Ovary (tissue), 7 donors: ENCODE measurements at regions not wholly inside any gene's neighbourhood (a gene's known extent, or its start where the extent isn't known, plus 50 kb on each side); places are given as distances from the start of the nearest gene placed in this dataset.

Experiments
- DNase-seq, 5 donors: peaks; one replicate each; pipeline ENCODE4 v3.0.0-alpha.2; 2019 to 2020
- H3K27ac ChIP-seq, 2 donors: fragments of 200-600 bp; one replicate each; pipeline versions ENCODE4 v1.5.1 to v1.8.0; 2019 to 2022
- H3K27me3 ChIP-seq: fragments of 200-600 bp; one replicate; pipeline ENCODE4 v1.8.0; 2022
- H3K36me3 ChIP-seq: fragments of 200-600 bp; sonication (generic); one replicate; pipeline ENCODE4 v1.5.1; 2019
- H3K4me1 ChIP-seq: one replicate; pipeline ENCODE4 v1.8.1; 2013; ENCODE audit warnings: mild to moderate bottlenecking, moderate library complexity; ENCODE audit not compliant: insufficient read depth
- H3K4me3 ChIP-seq: fragments of 200-600 bp; sonication (generic); one replicate; pipeline ENCODE4 v1.5.1; 2017
- H3K9me3 ChIP-seq, 2 donors: fragments of 200-600 bp in 1 of 2; sonication (generic) in 1 of 2; one replicate each; pipeline versions ENCODE4 v1.5.1 to v1.8.1; 2013 to 2019; ENCODE audit warnings: mild to moderate bottlenecking in 1 of 2, moderate library complexity in 1 of 2
- EP300 ChIP-seq: sonication (generic); formaldehyde crosslinking; IDR thresholded peaks from one replicate; pipeline ENCODE4 v1.6.1; 2017; ENCODE audit warnings: antibody characterized with exemption
- POLR2A ChIP-seq: fragments of 450-650 bp; IDR thresholded peaks from one replicate; pipeline ENCODE4 v1.6.1; 2017; ENCODE audit warnings: antibody characterized with exemption, mild to moderate bottlenecking, moderate library complexity
- WGBS, 3 donors: extraction: QIAGEN DNeasy Blood & Tissue Kit in 1 of 3; methylation state at CpG; one replicate each; pipeline versions ENCODE4 v1.1.5 to v1.1.7; 2013 to 2017; 5-methylcytosine and 5-hydroxymethylcytosine counted together
- intact Hi-C, 4 donors: fragments of 100-400 bp; cut with DNase I; formaldehyde crosslinking; loops; one replicate each; pipeline versions ENCODE4 v1.11.0 to v1.15.1; 2022 to 2023
- TF ChIP-seq, protein P1 (sequence below), 3 donors: fragments of 450-650 bp in 2 of 3; fragments of 200-600 bp in 1 of 3; IDR thresholded peaks; one replicate each; pipeline versions ENCODE4 v1.5.1 to v1.8.0; 2016 to 2022; ENCODE audit warnings: antibody characterized with exemption in 3 of 3, mild to moderate bottlenecking in 1 of 3
- donor health status: DM: no; HTN: no; CAD: no; lungs with moderate emphysema.
- donor health status: DM: no; HTN: no; CAD: no.
- donor health status: Bipolar disorder and iron deficiency.
- donor health status: DM: no; HTN: no; CAD: no.
- donor health status: DM: yes; HTN: yes; CAD: no.

GRCh38 chr9:129513856-129514496, 106.9 kb downstream of the C9orf50 start:
- Histone ChIP-seq H3K27ac (no peak overlapping the region), H3K36me3 (no peaks in the 10 kb centered on the region), H3K27me3 (no peaks in the 10 kb centered on the region), H3K4me1 (no peaks in the 10 kb centered on the region), H3K9me3 (peaks cover 0 to 3% of the 10 kb centered on the region in 2 donors), H3K4me3 (no peak overlapping the region)
- TF ChIP-seq EP300, result no peak
- TF ChIP-seq POLR2A, result no peak
- no peak for DNase-seq
- WGBS, 3 donors, result 95 to 100% (median 95%) methylated on average over 3 to 7 of the region's 7 CpGs
- intact Hi-C loops, result no loop called here

GRCh38 chr9:129513282-129513681, 107.6 kb downstream of the C9orf50 start:
- TF ChIP-seq POLR2A (no peak), EP300 (no peak)
- TF ChIP-seq, protein P1, sequence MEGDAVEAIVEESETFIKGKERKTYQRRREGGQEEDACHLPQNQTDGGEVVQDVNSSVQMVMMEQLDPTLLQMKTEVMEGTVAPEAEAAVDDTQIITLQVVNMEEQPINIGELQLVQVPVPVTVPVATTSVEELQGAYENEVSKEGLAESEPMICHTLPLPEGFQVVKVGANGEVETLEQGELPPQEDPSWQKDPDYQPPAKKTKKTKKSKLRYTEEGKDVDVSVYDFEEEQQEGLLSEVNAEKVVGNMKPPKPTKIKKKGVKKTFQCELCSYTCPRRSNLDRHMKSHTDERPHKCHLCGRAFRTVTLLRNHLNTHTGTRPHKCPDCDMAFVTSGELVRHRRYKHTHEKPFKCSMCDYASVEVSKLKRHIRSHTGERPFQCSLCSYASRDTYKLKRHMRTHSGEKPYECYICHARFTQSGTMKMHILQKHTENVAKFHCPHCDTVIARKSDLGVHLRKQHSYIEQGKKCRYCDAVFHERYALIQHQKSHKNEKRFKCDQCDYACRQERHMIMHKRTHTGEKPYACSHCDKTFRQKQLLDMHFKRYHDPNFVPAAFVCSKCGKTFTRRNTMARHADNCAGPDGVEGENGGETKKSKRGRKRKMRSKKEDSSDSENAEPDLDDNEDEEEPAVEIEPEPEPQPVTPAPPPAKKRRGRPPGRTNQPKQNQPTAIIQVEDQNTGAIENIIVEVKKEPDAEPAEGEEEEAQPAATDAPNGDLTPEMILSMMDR (IDR thresholded peaks at IDR 0.05), result no peak
- DNase-seq, result no peak
- no peaks in the 10 kb centered on the region for H3K36me3 ChIP-seq
- H3K27ac ChIP-seq, result no peak overlapping the region
- no peak overlapping the region for H3K4me3 ChIP-seq
- no peaks in the 10 kb centered on the region for H3K27me3 ChIP-seq
- WGBS, 3 donors, result 75 to 80% (median 79%) methylated on average over 3 of the region's 3 CpGs
- H3K9me3 ChIP-seq, result peaks cover 0 to 3% of the 10 kb centered on the region in 2 donors
- no peaks in the 10 kb centered on the region for H3K4me1 ChIP-seq
- intact Hi-C loops, result no loop called here

DNA sequence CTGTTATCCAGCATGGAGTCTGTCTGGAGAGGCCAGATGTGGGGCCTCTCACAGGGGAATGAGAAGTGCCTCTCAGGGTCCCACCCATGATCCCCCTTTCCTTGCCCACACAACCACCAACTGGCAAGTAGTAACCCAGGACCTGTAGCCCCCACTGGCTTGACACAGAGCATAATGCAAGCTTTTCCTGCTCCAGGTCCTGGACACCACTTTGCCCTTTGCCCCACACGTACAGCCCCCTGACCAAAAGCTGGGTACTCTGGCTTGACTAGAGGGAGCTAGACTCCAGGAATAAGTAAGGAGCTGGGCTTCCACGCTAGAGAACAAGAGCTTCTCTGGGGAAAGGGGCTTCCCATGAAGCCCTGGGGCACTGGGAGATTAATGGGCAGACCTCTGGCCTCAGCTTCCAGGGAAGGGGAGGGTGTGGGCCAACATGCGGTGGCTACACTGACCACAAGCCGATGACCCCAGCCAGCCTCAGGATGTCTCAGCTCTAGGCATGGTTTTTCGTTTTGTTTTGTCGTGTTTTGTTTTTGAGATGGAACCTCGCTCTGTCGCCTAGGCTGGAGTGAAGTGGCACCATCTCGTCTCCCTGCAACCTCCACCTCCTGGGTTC, 109.5 kb downstream of the C9orf50 start:
- Histone ChIP-seq H3K27me3 (no peaks in the 10 kb centered on the region), H3K36me3 (no peaks in the 10 kb centered on the region), H3K4me1 (no peaks in the 10 kb centered on the region), H3K4me3 (no peak overlapping the region), H3K9me3 (peaks cover 0 to 3% of the 10 kb centered on the region in 2 donors), H3K27ac (no peak overlapping the region)
- TF ChIP-seq, protein P1 (IDR thresholded peaks at IDR 0.05), result no peak
- TF ChIP-seq EP300 (no peak), POLR2A (no peak)
- WGBS, 3 donors, result 54 to 71% (median 55%) methylated on average over 9 of the region's 9 CpGs
- DNase-seq, result no peak
- intact Hi-C loops, result no loop called here

- H3K27ac ChIP-seq, result no peak overlapping the region
- intact Hi-C loops, result no loop called here
- DNase-seq, result no peak
- H3K36me3 ChIP-seq, result no peaks in the 10 kb centered on the region
- WGBS, 3 donors, result 23 to 52% (median 47%) methylated on average over 4 of the region's 4 CpGs
- no peaks in the 10 kb centered on the region for H3K4me1 ChIP-seq
- no peaks in the 10 kb centered on the region for H3K27me3 ChIP-seq
- H3K4me3 ChIP-seq, result no peak overlapping the region
- H3K9me3 ChIP-seq, result peaks cover 0 to 3% of the 10 kb centered on the region in 2 donors
- TF ChIP-seq POLR2A (no peak), EP300 (no peak)
- TF ChIP-seq, protein P1 (IDR thresholded peaks at IDR 0.05), result no peak
Observed at GRCh38 chr9:129509533-129509928, 111.4 kb downstream of the C9orf50 start.

DNA sequence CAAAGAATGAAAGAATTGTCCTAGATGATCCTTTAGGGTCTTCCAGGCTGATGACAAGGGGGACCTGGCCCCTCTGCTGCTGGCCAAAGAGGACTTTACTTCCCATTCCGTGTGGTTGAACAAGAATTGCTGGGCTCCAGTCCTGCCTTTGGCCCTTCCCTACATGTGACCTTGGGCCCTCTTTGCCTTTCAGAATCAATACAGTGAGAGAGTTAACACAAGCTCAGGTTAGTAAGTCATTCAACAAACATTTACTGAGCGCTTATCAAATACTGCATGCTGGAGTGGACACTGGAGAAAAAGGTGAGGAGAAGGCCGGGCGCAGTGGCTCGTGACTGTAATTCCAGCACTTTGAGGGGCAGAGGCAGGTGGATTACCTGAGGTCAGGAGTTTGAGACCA, 113.1 kb downstream of the C9orf50 start:
- H3K4me1 ChIP-seq, result no peaks in the 10 kb centered on the region
- H3K9me3 ChIP-seq, result no peaks in the 10 kb centered on the region
- TF ChIP-seq EP300 (no peak), POLR2A (no peak)
- TF ChIP-seq, protein P1 (IDR thresholded peaks at IDR 0.05), result no peak
- H3K27me3 ChIP-seq, result no peaks in the 10 kb centered on the region
- no peaks in the 10 kb centered on the region for H3K36me3 ChIP-seq
- H3K4me3 ChIP-seq, result no peak overlapping the region
- WGBS, 3 donors, result 88 to 94% (median 89%) methylated on average over 5 of the region's 5 CpGs
- no peak for DNase-seq
- no peak overlapping the region for H3K27ac ChIP-seq
- intact Hi-C loops, result no loop called here
